H1 (cell line): ENCODE measurements at regions not wholly inside any gene's neighbourhood (a gene's known extent, or its start where the extent isn't known, plus 50 kb on each side); places are given as distances from the start of the nearest gene placed in this dataset.

ENCODE experiments used
- EGR1 ChIP-seq: IDR thresholded peaks from 2 replicates; pipeline ENCODE4 v1.6.1; 2011; ENCODE audit warnings: low read depth, low read length, borderline replicate concordance
- SIN3A ChIP-seq, 2 experiments: IDR thresholded peaks in 1 of 2; conservative IDR thresholded peaks in 1 of 2; 2 replicates each; pipeline ENCODE4 v1.6.1; 2011 to 2012; ENCODE audit warnings: low read length in 2 of 2, improper control_type of control experiment in 1 of 2, low read depth in 1 of 2, mild to moderate bottlenecking in 1 of 2

DNA sequence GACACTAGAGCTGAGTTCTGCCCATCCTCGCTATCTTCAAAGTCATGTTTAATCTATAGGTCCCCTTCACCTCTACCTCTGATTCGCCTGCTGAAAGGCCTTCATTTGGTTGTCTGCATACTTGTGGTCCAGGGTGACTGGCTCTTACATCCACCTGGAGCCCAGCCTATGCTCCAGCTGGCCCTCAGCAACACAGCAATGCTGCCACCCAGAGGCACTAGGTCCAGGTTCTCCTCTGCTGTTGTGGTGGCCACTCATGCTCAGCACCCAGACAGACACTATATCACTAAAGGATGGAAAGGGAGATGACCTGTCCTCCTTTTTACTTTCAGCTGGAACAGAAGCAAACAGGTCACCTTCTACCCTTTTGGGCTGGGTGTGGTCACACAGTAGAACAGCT lies 242.3 kb upstream of the HSFY2 start (continued):
- TF ChIP-seq EGR1 (no peak), SIN3A (conservative IDR thresholded peaks at IDR 0.05 in 1 of 2, IDR thresholded peaks at IDR 0.05 in 1 of 2; ENCODE audit: low read depth in 1 of 2, low read length in 2 of 2) (no peak)
